Fibroblast of skin of scalp (primary cell): ENCODE measurements at regions not wholly inside any gene's neighbourhood (a gene's known extent, or its start where the extent isn't known, plus 50 kb on each side); places are given as distances from the start of the nearest gene placed in this dataset.
"Not testable (repeated sequence)": the region's sequence is repeated elsewhere in the genome, so short reads cannot be mapped to it uniquely, and the experiment has no call there.

Source experiments
- DNase-seq: peaks from one replicate; pipeline ENCODE4 v3.0.0-alpha.2; 2013

GRCh38 chr4:164343472-164343976 lies 410.4 kb upstream of the SMIM31 start:
- no peak for DNase-seq

- DNase-seq = no peak
Observed at GRCh38 chr4:164345756-164346155, 408.2 kb upstream of the SMIM31 start.

GRCh38 chr4:164350061-164350460 lies 403.9 kb upstream of the SMIM31 start:
- DNase-seq = no peak

- DNase-seq = not testable (repeated sequence)
Observed at GRCh38 chr4:164350716-164351115, 403.2 kb upstream of the SMIM31 start.

- no peak for DNase-seq
Observed at GRCh38 chr4:164357957-164358356, 396.0 kb upstream of the SMIM31 start.

- no peak for DNase-seq
Observed at GRCh38 chr4:164358400-164358799, 395.5 kb upstream of the SMIM31 start.

- DNase-seq = no peak
Observed at GRCh38 chr4:164359881-164360280, 394.1 kb upstream of the SMIM31 start.

GRCh38 chr4:164368894-164369293 lies 385.0 kb upstream of the SMIM31 start:
- no peak for DNase-seq

- no peak for DNase-seq
Observed at GRCh38 chr4:164373021-164373420, 380.9 kb upstream of the SMIM31 start.

GRCh38 chr4:164377277-164377676 lies 376.7 kb upstream of the SMIM31 start:
- no peak for DNase-seq

- DNase-seq = no peak
Observed at GRCh38 chr4:164378361-164378760, 375.6 kb upstream of the SMIM31 start.

GRCh38 chr4:164379694-164380093 lies 374.2 kb upstream of the SMIM31 start:
- no peak for DNase-seq

GRCh38 chr4:164381859-164382258 lies 372.1 kb upstream of the SMIM31 start:
- DNase-seq = no peak

GRCh38 chr4:164383058-164383357 lies 370.9 kb upstream of the SMIM31 start:
- DNase-seq = no peak

- DNase-seq = peak; percentile 10
Observed at GRCh38 chr4:164383358-164384220, 370.3 kb upstream of the SMIM31 start.

GRCh38 chr4:164384416-164384815 lies 369.5 kb upstream of the SMIM31 start:
- DNase-seq = no peak

- no peak for DNase-seq
Observed at GRCh38 chr4:164396439-164396838, 357.5 kb upstream of the SMIM31 start.

GRCh38 chr4:164402554-164402953 lies 351.4 kb upstream of the SMIM31 start:
- no peak for DNase-seq

GRCh38 chr4:164405774-164406173 lies 348.2 kb upstream of the SMIM31 start:
- no peak for DNase-seq

GRCh38 chr4:164408831-164409230 lies 345.1 kb upstream of the SMIM31 start:
- no peak for DNase-seq

- DNase-seq = no peak
Observed at GRCh38 chr4:164410401-164410800, 343.5 kb upstream of the SMIM31 start.

GRCh38 chr4:164412246-164412645 lies 341.7 kb upstream of the SMIM31 start:
- DNase-seq = no peak

- DNase-seq = no peak
Observed at GRCh38 chr4:164413743-164414142, 340.2 kb upstream of the SMIM31 start.

GRCh38 chr4:164423819-164424218 lies 330.1 kb upstream of the SMIM31 start:
- no peak for DNase-seq

- DNase-seq = no peak
Observed at GRCh38 chr4:164424846-164425245, 329.1 kb upstream of the SMIM31 start.
